GM12891 (cell line): ENCODE measurements at regions not wholly inside any gene's neighbourhood (a gene's known extent, or its start where the extent isn't known, plus 50 kb on each side); places are given as distances from the start of the nearest gene placed in this dataset.

Source experiments
- POLR2A ChIP-seq: IDR thresholded peaks from 2 replicates; pipeline ENCODE4 v1.6.1; 2011; ENCODE audit warnings: low read depth, low read length, control low read depth
- POLR2AphosphoS5 ChIP-seq: IDR thresholded peaks from 2 replicates; pipeline ENCODE4 v1.6.1; 2011; ENCODE audit warnings: low read depth, low read length, control low read depth
- POU2F2 ChIP-seq: IDR thresholded peaks from 2 replicates; pipeline ENCODE4 v1.6.1; 2011; ENCODE audit warnings: low read depth, mild to moderate bottlenecking, control low read depth, low read length, moderate library complexity
- SPI1 ChIP-seq: IDR thresholded peaks from 2 replicates; pipeline ENCODE4 v1.6.1; 2011; ENCODE audit warnings: low read depth, low read length, control low read depth
- TAF1 ChIP-seq: IDR thresholded peaks from 2 replicates; pipeline ENCODE4 v1.6.1; 2011; ENCODE audit warnings: low read depth, low read length, control low read depth

- TF ChIP-seq POLR2AphosphoS5 (no peak), POLR2A (no peak), TAF1 (no peak), SPI1 (no peak), POU2F2 (no peak)
These were observed 531.5 kb downstream of the ANKRD50 start for GRCh38 chr4:124181039-124181438.
